Ishikawa (cell line): ENCODE measurements at regions not wholly inside any gene's neighbourhood (a gene's known extent, or its start where the extent isn't known, plus 50 kb on each side); places are given as distances from the start of the nearest gene placed in this dataset.

Experiments
- CEBPB ChIP-seq: IDR thresholded peaks from 2 replicates; pipeline ENCODE4 v1.6.1; 2012
- EP300 ChIP-seq: IDR thresholded peaks from 2 replicates; pipeline ENCODE4 v1.6.1; 2012; ENCODE audit warnings: borderline replicate concordance
- NFIC ChIP-seq: IDR thresholded peaks from 2 replicates; pipeline ENCODE4 v1.6.1; 2012
- RAD21 ChIP-seq: IDR thresholded peaks from 2 replicates; pipeline ENCODE4 v1.6.1; 2012; ENCODE audit warnings: low read depth
- TAF1 ChIP-seq: IDR thresholded peaks from 2 replicates; pipeline ENCODE4 v1.6.1; 2012; ENCODE audit warnings: low read depth, mild to moderate bottlenecking
- TCF12 ChIP-seq: IDR thresholded peaks from 2 replicates; pipeline ENCODE4 v1.6.1; 2012; ENCODE audit warnings: low read depth
- TEAD4 ChIP-seq: IDR thresholded peaks from 2 replicates; pipeline ENCODE4 v1.6.1; 2012
- YY1 ChIP-seq: IDR thresholded peaks from 2 replicates; pipeline ENCODE4 v1.6.1; 2012; ENCODE audit warnings: low read depth
- TF ChIP-seq, protein P1 (sequence below): IDR thresholded peaks from 2 replicates; pipeline ENCODE4 v1.6.1; 2012
- TF ChIP-seq, protein P2 (sequence below): IDR thresholded peaks from 2 replicates; pipeline ENCODE4 v1.6.1; 2012; ENCODE audit warnings: low read depth, mild to moderate bottlenecking

DNA sequence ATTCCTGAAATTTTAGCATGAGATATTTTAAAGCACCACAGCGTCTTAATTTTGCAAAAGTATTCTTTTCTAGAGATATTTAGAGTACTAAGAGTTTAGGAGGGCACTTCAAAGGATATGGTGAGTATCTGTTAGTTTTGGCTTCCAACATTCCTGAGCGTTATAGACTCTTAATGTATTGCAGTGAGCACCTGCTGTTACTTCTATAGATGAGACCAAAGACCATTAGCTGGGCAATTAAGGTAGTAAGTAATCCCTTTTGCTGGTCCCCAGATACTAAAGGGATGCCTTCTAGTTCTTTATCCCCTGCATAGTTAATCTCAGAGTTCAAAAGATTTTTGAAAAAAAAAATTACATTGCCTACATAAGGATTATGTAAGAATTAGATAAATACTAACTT is 975.6 kb downstream of the GALC start:
- TF ChIP-seq EP300 (no peak), TEAD4 (no peak), YY1 (no peak), TAF1 (no peak), RAD21 (no peak), TCF12 (no peak), NFIC (no peak), CEBPB (no peak)
- TF ChIP-seq, protein P1, sequence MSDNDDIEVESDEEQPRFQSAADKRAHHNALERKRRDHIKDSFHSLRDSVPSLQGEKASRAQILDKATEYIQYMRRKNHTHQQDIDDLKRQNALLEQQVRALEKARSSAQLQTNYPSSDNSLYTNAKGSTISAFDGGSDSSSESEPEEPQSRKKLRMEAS = no peak
- TF ChIP-seq, protein P2, sequence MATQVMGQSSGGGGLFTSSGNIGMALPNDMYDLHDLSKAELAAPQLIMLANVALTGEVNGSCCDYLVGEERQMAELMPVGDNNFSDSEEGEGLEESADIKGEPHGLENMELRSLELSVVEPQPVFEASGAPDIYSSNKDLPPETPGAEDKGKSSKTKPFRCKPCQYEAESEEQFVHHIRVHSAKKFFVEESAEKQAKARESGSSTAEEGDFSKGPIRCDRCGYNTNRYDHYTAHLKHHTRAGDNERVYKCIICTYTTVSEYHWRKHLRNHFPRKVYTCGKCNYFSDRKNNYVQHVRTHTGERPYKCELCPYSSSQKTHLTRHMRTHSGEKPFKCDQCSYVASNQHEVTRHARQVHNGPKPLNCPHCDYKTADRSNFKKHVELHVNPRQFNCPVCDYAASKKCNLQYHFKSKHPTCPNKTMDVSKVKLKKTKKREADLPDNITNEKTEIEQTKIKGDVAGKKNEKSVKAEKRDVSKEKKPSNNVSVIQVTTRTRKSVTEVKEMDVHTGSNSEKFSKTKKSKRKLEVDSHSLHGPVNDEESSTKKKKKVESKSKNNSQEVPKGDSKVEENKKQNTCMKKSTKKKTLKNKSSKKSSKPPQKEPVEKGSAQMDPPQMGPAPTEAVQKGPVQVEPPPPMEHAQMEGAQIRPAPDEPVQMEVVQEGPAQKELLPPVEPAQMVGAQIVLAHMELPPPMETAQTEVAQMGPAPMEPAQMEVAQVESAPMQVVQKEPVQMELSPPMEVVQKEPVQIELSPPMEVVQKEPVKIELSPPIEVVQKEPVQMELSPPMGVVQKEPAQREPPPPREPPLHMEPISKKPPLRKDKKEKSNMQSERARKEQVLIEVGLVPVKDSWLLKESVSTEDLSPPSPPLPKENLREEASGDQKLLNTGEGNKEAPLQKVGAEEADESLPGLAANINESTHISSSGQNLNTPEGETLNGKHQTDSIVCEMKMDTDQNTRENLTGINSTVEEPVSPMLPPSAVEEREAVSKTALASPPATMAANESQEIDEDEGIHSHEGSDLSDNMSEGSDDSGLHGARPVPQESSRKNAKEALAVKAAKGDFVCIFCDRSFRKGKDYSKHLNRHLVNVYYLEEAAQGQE = no peak
